ENCODE measurements at regions not wholly inside any gene's neighbourhood (a gene's known extent, or its start where the extent isn't known, plus 50 kb on each side); places are given as distances from the start of the nearest gene placed in this dataset.
"Not testable (repeated sequence)": the region's sequence is repeated elsewhere in the genome, so short reads cannot be mapped to it uniquely, and the experiment has no call there.

- no peak for DNase-seq
Measured at GRCh38 chr13:55761986-55762385, 1378.7 kb upstream of the PRR20A start.

GRCh38 chr13:55777612-55778011, 1363.1 kb upstream of the PRR20A start:
- no peak for DNase-seq

GRCh38 chr13:55783841-55784240, 1356.9 kb upstream of the PRR20A start:
- no peak for DNase-seq

- no peak for DNase-seq
Measured at GRCh38 chr13:55788548-55788947, 1352.2 kb upstream of the PRR20A start.

GRCh38 chr13:55792544-55793193, 1348.0 kb upstream of the PRR20A start:
- no peak for DNase-seq

GRCh38 chr13:55815458-55816033, 1325.2 kb upstream of the PRR20A start:
- no peak for DNase-seq

GRCh38 chr13:55816976-55817601, 1323.6 kb upstream of the PRR20A start:
- no peak for DNase-seq

GRCh38 chr13:55820817-55821216, 1319.9 kb upstream of the PRR20A start:
- DNase-seq = no peak

- DNase-seq = no peak
Measured at GRCh38 chr13:55869648-55870047, 1271.1 kb upstream of the PRR20A start.

- DNase-seq = no peak
Measured at GRCh38 chr13:55887561-55887960, 1253.2 kb upstream of the PRR20A start.

GRCh38 chr13:55893540-55893939, 1247.2 kb upstream of the PRR20A start:
- no peak for DNase-seq

GRCh38 chr13:55937180-55937579, 1203.5 kb upstream of the PRR20A start:
- DNase-seq = no peak

- no peak for DNase-seq
Measured at GRCh38 chr13:55948175-55948574, 1192.5 kb upstream of the PRR20A start.

- no peak for DNase-seq
Measured at GRCh38 chr13:55963934-55964333, 1176.8 kb upstream of the PRR20A start.

GRCh38 chr13:55967055-55967454, 1173.7 kb upstream of the PRR20A start:
- DNase-seq = no peak

GRCh38 chr13:55977436-55977835, 1163.3 kb upstream of the PRR20A start:
- no peak for DNase-seq

GRCh38 chr13:55981381-55981780, 1159.3 kb upstream of the PRR20A start:
- no peak for DNase-seq

GRCh38 chr13:55984026-55984425, 1156.7 kb upstream of the PRR20A start:
- DNase-seq = not testable (repeated sequence)

- no peak for DNase-seq
Measured at GRCh38 chr13:55990631-55991030, 1150.1 kb upstream of the PRR20A start.

- no peak for DNase-seq
Measured at GRCh38 chr13:55991666-55992065, 1149.1 kb upstream of the PRR20A start.

- DNase-seq = no peak
Measured at GRCh38 chr13:55992145-55992544, 1148.6 kb upstream of the PRR20A start.

GRCh38 chr13:55999709-56000108, 1141.0 kb upstream of the PRR20A start:
- DNase-seq = no peak

GRCh38 chr13:56009418-56009817, 1131.3 kb upstream of the PRR20A start:
- no peak for DNase-seq

GRCh38 chr13:56012644-56013043, 1128.1 kb upstream of the PRR20A start:
- no peak for DNase-seq

- DNase-seq = no peak
Measured at GRCh38 chr13:56015919-56016318, 1124.8 kb upstream of the PRR20A start.
